Upper lobe of left lung (tissue), 6 donors: ENCODE measurements at regions not wholly inside any gene's neighbourhood (a gene's known extent, or its start where the extent isn't known, plus 50 kb on each side); places are given as distances from the start of the nearest gene placed in this dataset.

Source experiments
- ATAC-seq, 2 donors: fragments of 200-7000 bp; cut with Tn5 transposase; one replicate each; pipeline ENCODE4 v1.9.1; 2022; ENCODE audit warnings: mild to moderate bottlenecking in 2 of 2, moderate library complexity in 2 of 2; ENCODE audit not compliant: low FRiP score in 2 of 2
- DNase-seq, 2 donors: peaks; one replicate each; pipeline ENCODE4 v3.0.0-alpha.2; 2019 to 2020
- H3K27ac ChIP-seq, 4 donors: fragments of 200-600 bp; sonication (generic); one replicate each; pipeline ENCODE4 v1.5.1; 2016 to 2019
- H3K27me3 ChIP-seq, 4 donors: fragments of 200-600 bp; sonication (generic); one replicate each; pipeline ENCODE4 v1.5.1; 2017 to 2019
- H3K36me3 ChIP-seq, 4 donors: fragments of 200-600 bp; sonication (generic); one replicate each; pipeline ENCODE4 v1.5.1; 2016 to 2019
- H3K4me1 ChIP-seq, 4 donors: fragments of 200-600 bp; sonication (generic); one replicate each; pipeline ENCODE4 v1.5.1; 2018 to 2019
- H3K4me3 ChIP-seq, 4 donors: fragments of 200-600 bp; sonication (generic); one replicate each; pipeline ENCODE4 v1.5.1; 2017 to 2019; ENCODE audit warnings: mild to moderate bottlenecking in 2 of 4, moderate library complexity in 1 of 4
- H3K9me3 ChIP-seq, 4 donors: fragments of 200-600 bp; sonication (generic); one replicate each; pipeline ENCODE4 v1.5.1; 2018 to 2019
- EP300 ChIP-seq, 4 donors: sonication (generic); formaldehyde crosslinking; IDR thresholded peaks; one replicate each; pipeline ENCODE4 v1.5.1; 2017; ENCODE audit warnings: antibody characterized with exemption in 4 of 4, control low read depth in 2 of 4
- POLR2A ChIP-seq, 4 donors: fragments of 450-650 bp; IDR thresholded peaks; one replicate each; pipeline ENCODE4 v1.5.1; 2016 to 2017; ENCODE audit warnings: antibody characterized with exemption in 4 of 4, mild to moderate bottlenecking in 2 of 4
- POLR2AphosphoS5 ChIP-seq, 2 donors: sonication (generic); formaldehyde crosslinking; IDR thresholded peaks; one replicate each; pipeline ENCODE4 v1.5.1; 2017; ENCODE audit warnings: antibody characterized with exemption in 2 of 2
- WGBS, 2 donors: methylation state at CpG; one replicate each; pipeline ENCODE4 v1.1.5; 2017 to 2018; 5-methylcytosine and 5-hydroxymethylcytosine counted together
- TF ChIP-seq, protein P1 (sequence below), 6 experiments: fragments of 450-650 bp in 4 of 6; fragments of 200-600 bp in 2 of 6; sonication (generic) in 2 of 6; IDR thresholded peaks; one replicate each; pipeline ENCODE4 v1.5.1; 2016 to 2019; ENCODE audit warnings: antibody characterized with exemption in 6 of 6
- donor health status: DM: no; HTN: no; CAD: no; lungs with moderate emphysema.
- donor health status: DM: no; HTN: yes; CAD: no; lungs with severe emphysema.

DNA sequence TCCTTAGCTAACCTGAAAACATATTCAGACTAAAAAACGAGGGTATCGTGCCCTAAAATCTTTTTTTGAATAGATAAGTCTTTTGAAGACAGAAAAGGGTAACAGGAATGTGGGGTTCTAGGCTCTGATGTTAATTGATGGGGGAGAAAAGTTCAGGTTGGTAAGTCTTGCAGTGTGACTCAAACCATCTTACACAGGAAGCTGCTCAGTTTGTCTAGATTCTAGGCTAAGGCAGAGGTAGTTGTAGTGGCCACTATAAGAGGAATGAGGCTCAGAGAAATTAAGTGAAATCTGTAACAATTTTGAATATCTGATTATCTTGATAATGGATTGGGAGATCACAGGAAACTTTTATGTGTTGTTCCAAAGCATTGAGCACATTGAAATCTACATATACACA is 267.9 kb downstream of the PDCD6IP start:
- Histone ChIP-seq H3K4me1 (no peaks in the 10 kb centered on the region), H3K27ac (no peak overlapping the region), H3K27me3 (no peaks in the 10 kb centered on the region), H3K9me3 (no peaks in the 10 kb centered on the region), H3K4me3 (no peak overlapping the region), H3K36me3 (no peaks in the 10 kb centered on the region)
- no peak for ATAC-seq
- 74 to 87% methylated on average over 2 of the region's 2 CpGs for WGBS, 2 donors
- no peak for DNase-seq
- TF ChIP-seq EP300 (IDR thresholded peaks at IDR 0.05) (no peak), POLR2A (IDR thresholded peaks at IDR 0.05) (no peak), POLR2AphosphoS5 (IDR thresholded peaks at IDR 0.05) (no peak)
- TF ChIP-seq, protein P1, sequence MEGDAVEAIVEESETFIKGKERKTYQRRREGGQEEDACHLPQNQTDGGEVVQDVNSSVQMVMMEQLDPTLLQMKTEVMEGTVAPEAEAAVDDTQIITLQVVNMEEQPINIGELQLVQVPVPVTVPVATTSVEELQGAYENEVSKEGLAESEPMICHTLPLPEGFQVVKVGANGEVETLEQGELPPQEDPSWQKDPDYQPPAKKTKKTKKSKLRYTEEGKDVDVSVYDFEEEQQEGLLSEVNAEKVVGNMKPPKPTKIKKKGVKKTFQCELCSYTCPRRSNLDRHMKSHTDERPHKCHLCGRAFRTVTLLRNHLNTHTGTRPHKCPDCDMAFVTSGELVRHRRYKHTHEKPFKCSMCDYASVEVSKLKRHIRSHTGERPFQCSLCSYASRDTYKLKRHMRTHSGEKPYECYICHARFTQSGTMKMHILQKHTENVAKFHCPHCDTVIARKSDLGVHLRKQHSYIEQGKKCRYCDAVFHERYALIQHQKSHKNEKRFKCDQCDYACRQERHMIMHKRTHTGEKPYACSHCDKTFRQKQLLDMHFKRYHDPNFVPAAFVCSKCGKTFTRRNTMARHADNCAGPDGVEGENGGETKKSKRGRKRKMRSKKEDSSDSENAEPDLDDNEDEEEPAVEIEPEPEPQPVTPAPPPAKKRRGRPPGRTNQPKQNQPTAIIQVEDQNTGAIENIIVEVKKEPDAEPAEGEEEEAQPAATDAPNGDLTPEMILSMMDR (IDR thresholded peaks at IDR 0.05): no peak

- TF ChIP-seq, protein P1 (IDR thresholded peaks at IDR 0.05): no peak
- no peak for TF ChIP-seq POLR2A (IDR thresholded peaks at IDR 0.05)
- no peak for TF ChIP-seq POLR2AphosphoS5 (IDR thresholded peaks at IDR 0.05)
- TF ChIP-seq EP300 (IDR thresholded peaks at IDR 0.05): no peak
- WGBS, 2 donors: 37 to 50% methylated on average over 2 of the region's 2 CpGs
Measured at GRCh38 chr3:34066999-34067398, 268.6 kb downstream of the PDCD6IP start.

DNA sequence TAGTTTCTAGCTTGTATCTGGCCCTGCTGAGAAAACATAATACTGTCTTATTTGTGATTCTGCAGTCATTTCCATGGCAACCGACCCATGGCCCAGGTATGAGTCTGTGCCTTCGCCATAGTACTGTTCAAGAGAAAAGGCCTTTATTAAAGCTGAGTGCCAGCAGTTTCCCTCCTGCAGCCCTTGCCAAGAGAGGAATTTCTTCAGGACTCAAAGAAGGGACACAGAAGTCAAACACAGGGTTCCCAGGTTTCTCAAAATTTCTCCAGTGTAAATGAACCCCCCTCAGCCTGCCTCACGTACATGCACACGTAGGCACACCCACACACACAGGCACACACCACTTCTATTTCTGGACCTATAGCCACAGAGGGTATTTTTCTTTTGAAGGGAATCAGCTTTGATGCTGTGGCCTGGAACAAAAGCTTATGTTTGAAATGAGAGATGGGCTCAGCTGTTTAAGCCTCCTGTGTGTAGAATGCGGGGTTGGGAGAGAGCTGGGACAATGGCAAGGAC is 269.2 kb downstream of the PDCD6IP start:
- H3K36me3 ChIP-seq: no peaks in the 10 kb centered on the region
- ATAC-seq (no peak), DNase-seq (no peak)
- no peak overlapping the region for H3K4me3 ChIP-seq
- no peak overlapping the region for H3K27ac ChIP-seq
- WGBS, 2 donors: 78 to 81% methylated on average over 5 of the region's 5 CpGs
- no peaks in the 10 kb centered on the region for H3K27me3 ChIP-seq
- H3K4me1 ChIP-seq: no peaks in the 10 kb centered on the region
- H3K9me3 ChIP-seq: no peaks in the 10 kb centered on the region
- TF ChIP-seq POLR2AphosphoS5 (IDR thresholded peaks at IDR 0.05): no peak
- TF ChIP-seq, protein P1 (IDR thresholded peaks at IDR 0.05): no peak
- TF ChIP-seq EP300 (IDR thresholded peaks at IDR 0.05): no peak

More at GRCh38 chr3:34066999-34067398, 268.6 kb downstream of the PDCD6IP start:
- ATAC-seq: no peak
- Histone ChIP-seq H3K27me3 (no peaks in the 10 kb centered on the region), H3K4me3 (no peak overlapping the region), H3K4me1 (no peaks in the 10 kb centered on the region), H3K9me3 (no peaks in the 10 kb centered on the region), H3K36me3 (no peaks in the 10 kb centered on the region), H3K27ac (no peak overlapping the region)
- DNase-seq: no peak

DNA sequence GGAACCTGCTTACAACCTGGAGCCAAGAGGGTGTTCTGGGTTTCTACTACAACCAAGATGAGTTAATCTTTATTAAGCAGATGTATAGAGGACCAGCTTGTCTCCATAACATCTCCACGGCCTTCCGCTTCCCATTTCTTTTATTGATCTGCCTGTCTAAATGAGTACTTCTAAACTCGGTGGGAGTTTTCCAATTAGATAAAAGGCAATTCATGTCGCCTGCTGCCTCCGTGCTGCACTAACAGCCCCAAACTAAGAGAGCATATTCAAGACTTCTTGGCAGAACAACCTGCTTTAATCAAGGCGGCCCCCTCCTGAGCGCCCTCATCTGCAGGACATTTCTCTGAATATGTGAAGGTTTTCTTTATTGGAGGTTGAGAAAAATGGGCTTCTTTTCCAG is 270.1 kb downstream of the PDCD6IP start:
- Histone ChIP-seq H3K9me3 (no peaks in the 10 kb centered on the region), H3K4me3 (no peak overlapping the region), H3K36me3 (no peaks in the 10 kb centered on the region), H3K27me3 (no peaks in the 10 kb centered on the region), H3K4me1 (no peaks in the 10 kb centered on the region), H3K27ac (no peak overlapping the region)
- 92 to 96% methylated on average over 7 of the region's 7 CpGs for WGBS, 2 donors
- DNase-seq (no peak), ATAC-seq (no peak)
- no peak for TF ChIP-seq EP300 (IDR thresholded peaks at IDR 0.05)
- TF ChIP-seq POLR2A (IDR thresholded peaks at IDR 0.05): no peak
- TF ChIP-seq POLR2AphosphoS5 (IDR thresholded peaks at IDR 0.05): no peak
- TF ChIP-seq, protein P1 (IDR thresholded peaks at IDR 0.05): no peak

DNA sequence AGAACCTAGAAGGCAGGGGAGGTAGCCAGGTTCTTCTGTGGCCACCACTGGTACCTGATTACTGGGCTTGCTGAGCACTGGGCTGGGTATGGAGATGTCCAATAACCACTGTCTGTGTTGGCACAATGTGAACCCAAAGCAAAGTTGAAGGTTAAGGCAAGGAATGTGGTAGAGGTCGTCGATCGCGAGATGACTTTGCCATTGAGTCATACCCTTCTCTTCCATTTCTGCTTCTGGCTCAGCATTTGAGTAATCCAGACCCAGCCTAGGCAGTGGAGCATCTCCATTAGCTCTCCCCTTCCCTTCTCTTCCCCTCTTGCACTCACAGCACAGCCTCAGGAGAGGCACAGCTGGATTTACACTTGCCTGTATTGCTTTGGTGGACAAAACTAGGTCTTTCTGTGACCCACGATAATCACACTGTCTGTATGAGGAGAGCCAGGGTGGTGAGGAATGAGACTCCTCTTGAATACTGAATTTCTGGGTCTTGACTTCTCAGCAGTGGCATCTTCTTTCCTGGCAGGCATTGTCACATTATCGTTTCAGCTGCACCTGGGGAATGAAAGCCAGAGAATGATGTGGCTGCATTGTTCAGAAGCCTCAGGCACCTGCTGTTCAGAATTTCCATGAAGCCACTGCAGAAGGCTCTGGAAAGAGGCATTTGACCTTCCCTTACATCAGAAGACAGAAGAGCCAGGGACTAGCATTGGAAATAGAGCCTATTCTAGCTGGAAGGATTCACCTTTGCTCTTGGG is 272.6 kb downstream of the PDCD6IP start:
- H3K27ac ChIP-seq: no peak overlapping the region
- H3K4me3 ChIP-seq: no peak overlapping the region
- ATAC-seq (no peak), DNase-seq (no peak)
- no peaks in the 10 kb centered on the region for H3K4me1 ChIP-seq
- H3K36me3 ChIP-seq: no peaks in the 10 kb centered on the region
- 88 to 96% methylated on average over 6 of the region's 6 CpGs for WGBS, 2 donors
- no peaks in the 10 kb centered on the region for H3K27me3 ChIP-seq
- no peak for TF ChIP-seq POLR2AphosphoS5 (IDR thresholded peaks at IDR 0.05)
- TF ChIP-seq, protein P1 (IDR thresholded peaks at IDR 0.05): no peak
- TF ChIP-seq POLR2A (IDR thresholded peaks at IDR 0.05): no peak
- TF ChIP-seq EP300 (IDR thresholded peaks at IDR 0.05): no peak
- H3K9me3 ChIP-seq: no peaks in the 10 kb centered on the region
